Vagina (tissue), 2 donors: ENCODE measurements at regions not wholly inside any gene's neighbourhood (a gene's known extent, or its start where the extent isn't known, plus 50 kb on each side); places are given as distances from the start of the nearest gene placed in this dataset.

Experiments
- DNase-seq, 2 donors: peaks; one replicate each; pipeline ENCODE4 v3.0.0-alpha.2; 2017; ENCODE audit errors: extremely low spot score in 2 of 2
- H3K27ac ChIP-seq: fragments of 200-600 bp; sonication (generic); one replicate; pipeline ENCODE4 v1.5.1; 2019
- H3K27me3 ChIP-seq: fragments of 200-600 bp; sonication (generic); one replicate; pipeline ENCODE4 v1.5.1; 2019
- H3K36me3 ChIP-seq, 2 donors: fragments of 200-600 bp; sonication (generic); one replicate each; pipeline ENCODE4 v1.5.1; 2017 to 2019
- H3K4me1 ChIP-seq: fragments of 200-600 bp; sonication (generic); one replicate; pipeline ENCODE4 v1.5.1; 2019
- H3K4me3 ChIP-seq, 2 donors: fragments of 200-600 bp; sonication (generic); 1 replicate in 1 of 2; 2 replicates in 1 of 2; pipeline ENCODE4 v1.5.1; 2016 to 2019
- H3K9me3 ChIP-seq: fragments of 200-600 bp; sonication (generic); one replicate; pipeline ENCODE4 v1.5.1; 2019
- CTCF ChIP-seq, 3 experiments: fragments of 450-650 bp in 2 of 3; fragments of 200-600 bp in 1 of 3; sonication (generic) in 1 of 3; IDR thresholded peaks; one replicate each; pipeline ENCODE4 v1.5.1; 2017 to 2019; ENCODE audit warnings: antibody characterized with exemption in 3 of 3, mild to moderate bottlenecking in 2 of 3, moderate library complexity in 2 of 3
- POLR2A ChIP-seq, 2 donors: fragments of 450-650 bp; IDR thresholded peaks; one replicate each; pipeline ENCODE4 v1.6.1; 2017; ENCODE audit warnings: antibody characterized with exemption in 2 of 2, mild to moderate bottlenecking in 2 of 2, moderate library complexity in 2 of 2
- POLR2AphosphoS5 ChIP-seq, 2 donors: sonication (generic); formaldehyde crosslinking; IDR thresholded peaks; one replicate each; pipeline ENCODE4 v1.9.0; 2017; ENCODE audit warnings: antibody characterized with exemption in 2 of 2, mild to moderate bottlenecking in 2 of 2, low read depth in 1 of 2; ENCODE audit not compliant: insufficient read depth in 1 of 2
- intact Hi-C: fragments of 100-400 bp; cut with DNase I; formaldehyde crosslinking; loops from one replicate; pipeline ENCODE4 v1.15.1; 2023

GRCh38 chr3:61497463-61497862, 63.9 kb upstream of the PTPRG start:
- no peaks in the 10 kb centered on the region for H3K4me1 ChIP-seq
- H3K27me3 ChIP-seq = no peaks in the 10 kb centered on the region

GRCh38 chr3:61505197-61505596, 56.2 kb upstream of the PTPRG start:
- no peak overlapping the region for H3K4me3 ChIP-seq
- no peaks in the 10 kb centered on the region for H3K9me3 ChIP-seq
- no peaks in the 10 kb centered on the region for H3K27me3 ChIP-seq
- no peak for TF ChIP-seq POLR2A (IDR thresholded peaks at IDR 0.05)
- no peak for TF ChIP-seq POLR2AphosphoS5 (IDR thresholded peaks at IDR 0.05; ENCODE audit: insufficient read depth in 1 of 2, low read depth in 1 of 2)
- TF ChIP-seq CTCF (IDR thresholded peaks at IDR 0.05) = no peak
- DNase-seq = no peak
- no peak overlapping the region for H3K27ac ChIP-seq
- no peaks in the 10 kb centered on the region for H3K36me3 ChIP-seq
- H3K4me1 ChIP-seq = no peaks in the 10 kb centered on the region
- intact Hi-C loops = no loop called here

More at GRCh38 chr3:61497463-61497862, 63.9 kb upstream of the PTPRG start:
- Histone ChIP-seq H3K9me3 (no peaks in the 10 kb centered on the region), H3K36me3 (no peaks in the 10 kb centered on the region), H3K4me3 (no peak overlapping the region), H3K27ac (no peak overlapping the region)
- TF ChIP-seq POLR2AphosphoS5 (IDR thresholded peaks at IDR 0.05; ENCODE audit: insufficient read depth in 1 of 2, low read depth in 1 of 2) = no peak
- TF ChIP-seq POLR2A (IDR thresholded peaks at IDR 0.05) = no peak
- TF ChIP-seq CTCF (IDR thresholded peaks at IDR 0.05) = no peak
- no peak for DNase-seq
- intact Hi-C loops = no loop called here

- H3K9me3 ChIP-seq = no peaks in the 10 kb centered on the region
- H3K36me3 ChIP-seq = no peaks in the 10 kb centered on the region
- no peaks in the 10 kb centered on the region for H3K27me3 ChIP-seq
- intact Hi-C loops = no loop called here
- no peak for DNase-seq
- no peaks in the 10 kb centered on the region for H3K4me1 ChIP-seq
- no peak overlapping the region for H3K4me3 ChIP-seq
- H3K27ac ChIP-seq = no peak overlapping the region
- TF ChIP-seq POLR2AphosphoS5 (IDR thresholded peaks at IDR 0.05; ENCODE audit: insufficient read depth in 1 of 2, low read depth in 1 of 2) (no peak), CTCF (IDR thresholded peaks at IDR 0.05) (no peak), POLR2A (IDR thresholded peaks at IDR 0.05) (no peak)
Measured at GRCh38 chr3:61507946-61508345, 53.4 kb upstream of the PTPRG start.
